ENCODE measurements at regions not wholly inside any gene's neighbourhood (a gene's known extent, or its start where the extent isn't known, plus 50 kb on each side); places are given as distances from the start of the nearest gene placed in this dataset.

DNA sequence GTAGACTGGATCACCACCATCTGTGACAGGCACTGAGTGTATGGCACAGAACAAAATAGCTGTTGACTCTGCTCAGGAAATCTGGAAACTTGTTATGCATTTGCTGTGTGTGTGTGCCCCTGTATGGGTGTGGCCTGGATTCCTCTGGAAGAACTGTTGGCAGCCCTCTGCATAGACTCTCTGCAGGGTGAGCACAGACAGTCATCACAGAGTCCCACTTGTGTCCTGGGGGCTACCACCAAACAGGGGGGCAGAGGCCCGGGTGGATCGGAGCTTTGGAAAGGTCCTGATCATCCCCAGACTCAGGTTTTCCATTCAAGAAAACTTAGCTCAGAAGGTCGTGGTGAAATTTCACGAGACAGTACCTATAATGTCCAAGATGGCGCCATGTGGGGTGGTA is 258.6 kb downstream of the SOX11 start:
- Histone ChIP-seq H3K36me3 (ENCODE audit: control insufficient read depth in 1 of 2, insufficient read depth in 2 of 2, low read length in 2 of 2) (no peaks in the 10 kb centered on the region), H3K9me3 (ENCODE audit: control insufficient read depth in 1 of 2, insufficient read depth in 1 of 2, low read depth in 1 of 2, low read length in 2 of 2) (peaks cover 5 to 28% of the 10 kb centered on the region in 2 experiments; a peak in 3 of 4 replicates), H2AFZ (ENCODE audit: low read depth, low read length, poor library complexity, severe bottlenecking) (no peak overlapping the region), H3K4me1 (ENCODE audit: control insufficient read depth in 1 of 2, insufficient read depth in 2 of 2, low read length in 2 of 2) (no peaks in the 10 kb centered on the region), H3K4me2 (ENCODE audit: low read length) (no peak overlapping the region), H3K4me3 (replicated peaks in 1 of 2; ENCODE audit: low read depth in 1 of 2, low read length in 2 of 2) (no peak overlapping the region), H3K27ac (ENCODE audit: low read depth, low read length) (no peak overlapping the region), H3K9me2 (ENCODE audit: insufficient read depth) (no peaks in the 10 kb centered on the region), H4K20me1 (ENCODE audit: insufficient read depth) (no peaks in the 10 kb centered on the region), H3K9ac (ENCODE audit: low read length) (no peak overlapping the region), H3K27me3 (ENCODE audit: insufficient read depth, low read length) (no peaks in the 10 kb centered on the region), H3K79me2 (ENCODE audit: insufficient read depth, low read length) (no peaks in the 10 kb centered on the region)
- RAD21 ChIA-PET (ENCODE audit: low non-redundant PET in 1 of 2, low total read pairs in 2 of 2, uncharacterized antibody in 2 of 2, unreplicated experiment in 2 of 2), result no interaction called here
- no TSS peak for BruUV-seq (replicated peaks)
- CTCF ChIA-PET, result no interaction called here
- DNase-seq (ENCODE audit: low read depth, low spot score) (no peak), ATAC-seq (no peak)
- TF ChIP-seq ZNF274 (IDR thresholded peaks at IDR 0.05; ENCODE audit: low read depth, low read length) (no peak), TCF7L2 (IDR thresholded peaks at IDR 0.05; ENCODE audit: borderline replicate concordance, extremely low read depth, insufficient read depth, insufficient read length) (no peak)
- POLR2A ChIA-PET, result no interaction called here
- intact Hi-C loops (cut with micrococcal nuclease), result no loop called here

GRCh38 chr2:5951471-5951870 is 259.3 kb downstream of the SOX11 start:
- H2AFZ ChIP-seq (ENCODE audit: low read depth, low read length, poor library complexity, severe bottlenecking), result no peak overlapping the region
- no peak for ATAC-seq
- no TSS peak for BruUV-seq (replicated peaks)
- no peaks in the 10 kb centered on the region for H4K20me1 ChIP-seq (ENCODE audit: insufficient read depth)
- H3K79me2 ChIP-seq (ENCODE audit: insufficient read depth, low read length), result no peaks in the 10 kb centered on the region
- H3K27ac ChIP-seq (ENCODE audit: low read depth, low read length), result no peak overlapping the region
- no peaks in the 10 kb centered on the region for H3K4me1 ChIP-seq (ENCODE audit: control insufficient read depth in 1 of 2, insufficient read depth in 2 of 2, low read length in 2 of 2)
- no peaks in the 10 kb centered on the region for H3K27me3 ChIP-seq (ENCODE audit: insufficient read depth, low read length)
- no peak overlapping the region for H3K4me2 ChIP-seq (ENCODE audit: low read length)
- ChIA-PET POLR2A (no interaction called here), RAD21 (ENCODE audit: low non-redundant PET in 1 of 2, low total read pairs in 2 of 2, uncharacterized antibody in 2 of 2, unreplicated experiment in 2 of 2) (no interaction called here), CTCF (no interaction called here)
- H3K9ac ChIP-seq (ENCODE audit: low read length), result no peak overlapping the region
- H3K9me3 ChIP-seq (ENCODE audit: control insufficient read depth in 1 of 2, insufficient read depth in 1 of 2, low read depth in 1 of 2, low read length in 2 of 2), result peaks cover 5 to 28% of the 10 kb centered on the region in 2 experiments; a peak in 3 of 4 replicates
- no peak overlapping the region for H3K4me3 ChIP-seq (replicated peaks in 1 of 2; ENCODE audit: low read depth in 1 of 2, low read length in 2 of 2)
- H3K36me3 ChIP-seq (ENCODE audit: control insufficient read depth in 1 of 2, insufficient read depth in 2 of 2, low read length in 2 of 2), result no peaks in the 10 kb centered on the region
- H3K9me2 ChIP-seq (ENCODE audit: insufficient read depth), result no peaks in the 10 kb centered on the region
- no peak for DNase-seq (ENCODE audit: low read depth, low spot score)
- intact Hi-C loops (cut with micrococcal nuclease), result no loop called here
- TF ChIP-seq EZH2phosphoT487 (IDR thresholded peaks at IDR 0.05; ENCODE audit: borderline replicate concordance) (no peak), YY1 (IDR thresholded peaks at IDR 0.05; ENCODE audit: extremely low read depth, insufficient replicate concordance, low read depth, low read length) (no peak), ATF3 (IDR thresholded peaks at IDR 0.05) (no peak), POLR2AphosphoS5 (IDR thresholded peaks at IDR 0.05; ENCODE audit: low read depth, low read length) (no peak), RAD21 (IDR thresholded peaks at IDR 0.05; ENCODE audit: low read depth) (no peak), POLR2A (IDR thresholded peaks at IDR 0.05; ENCODE audit: borderline replicate concordance, extremely low read depth, insufficient read depth, insufficient read length) (no peak), EZH2 (IDR thresholded peaks at IDR 0.05) (no peak), SIN3A (IDR thresholded peaks at IDR 0.05; ENCODE audit: low read depth) (no peak), CTCF (IDR thresholded peaks at IDR 0.05 in 2 of 3, conservative IDR thresholded peaks at IDR 0.05 in 1 of 3; ENCODE audit: borderline replicate concordance in 1 of 3, insufficient read depth in 1 of 3, low read depth in 2 of 3, low read length in 2 of 3) (no peak), JUND (IDR thresholded peaks at IDR 0.05) (no peak), CBX3 (IDR thresholded peaks at IDR 0.05; ENCODE audit: low read depth) (no peak), CEBPB (IDR thresholded peaks at IDR 0.05; ENCODE audit: low read depth) (no peak), ZNF274 (IDR thresholded peaks at IDR 0.05; ENCODE audit: low read depth, low read length) (no peak), EGR1 (IDR thresholded peaks at IDR 0.05; ENCODE audit: low read depth) (no peak), ELF1 (IDR thresholded peaks at IDR 0.05; ENCODE audit: borderline replicate concordance, low read depth) (no peak), SP1 (IDR thresholded peaks at IDR 0.05; ENCODE audit: low read depth) (no peak)
- TF ChIP-seq, protein P1, sequence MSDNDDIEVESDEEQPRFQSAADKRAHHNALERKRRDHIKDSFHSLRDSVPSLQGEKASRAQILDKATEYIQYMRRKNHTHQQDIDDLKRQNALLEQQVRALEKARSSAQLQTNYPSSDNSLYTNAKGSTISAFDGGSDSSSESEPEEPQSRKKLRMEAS (IDR thresholded peaks at IDR 0.05), result no peak
- TF ChIP-seq, protein P2, sequence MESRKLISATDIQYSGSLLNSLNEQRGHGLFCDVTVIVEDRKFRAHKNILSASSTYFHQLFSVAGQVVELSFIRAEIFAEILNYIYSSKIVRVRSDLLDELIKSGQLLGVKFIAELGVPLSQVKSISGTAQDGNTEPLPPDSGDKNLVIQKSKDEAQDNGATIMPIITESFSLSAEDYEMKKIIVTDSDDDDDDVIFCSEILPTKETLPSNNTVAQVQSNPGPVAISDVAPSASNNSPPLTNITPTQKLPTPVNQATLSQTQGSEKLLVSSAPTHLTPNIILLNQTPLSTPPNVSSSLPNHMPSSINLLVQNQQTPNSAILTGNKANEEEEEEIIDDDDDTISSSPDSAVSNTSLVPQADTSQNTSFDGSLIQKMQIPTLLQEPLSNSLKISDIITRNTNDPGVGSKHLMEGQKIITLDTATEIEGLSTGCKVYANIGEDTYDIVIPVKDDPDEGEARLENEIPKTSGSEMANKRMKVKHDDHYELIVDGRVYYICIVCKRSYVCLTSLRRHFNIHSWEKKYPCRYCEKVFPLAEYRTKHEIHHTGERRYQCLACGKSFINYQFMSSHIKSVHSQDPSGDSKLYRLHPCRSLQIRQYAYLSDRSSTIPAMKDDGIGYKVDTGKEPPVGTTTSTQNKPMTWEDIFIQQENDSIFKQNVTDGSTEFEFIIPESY (IDR thresholded peaks at IDR 0.05; ENCODE audit: extremely low read depth, insufficient replicate concordance, low read length), result no peak

All from HCT116 (cell line).